ENCODE measurements at regions not wholly inside any gene's neighbourhood (a gene's known extent, or its start where the extent isn't known, plus 50 kb on each side); places are given as distances from the start of the nearest gene placed in this dataset.

DNA sequence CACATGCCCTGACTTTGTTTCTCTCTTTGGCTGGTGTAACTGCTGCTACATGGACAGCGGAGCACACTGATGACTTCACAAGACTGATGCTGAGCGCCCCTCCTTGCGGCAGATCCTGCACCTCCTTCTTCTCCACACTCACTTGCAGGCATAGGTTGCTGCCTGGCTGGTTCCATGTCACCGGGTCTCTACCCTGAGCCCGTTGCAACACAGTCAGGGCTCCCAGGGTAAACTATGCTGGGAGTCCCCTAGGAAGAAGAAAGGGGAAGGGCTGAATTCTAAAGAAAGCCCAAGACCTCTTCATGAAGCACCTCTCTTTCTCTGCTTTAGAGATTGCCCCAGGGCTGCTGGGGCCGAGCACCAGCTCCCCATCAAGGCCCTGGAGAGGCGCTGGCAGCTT lies 83.3 kb upstream of the DUSP22 start:
- Histone ChIP-seq H3K36me3 (ENCODE audit: control insufficient read depth in 2 of 2, insufficient read depth in 2 of 2, low read length in 1 of 2) (no peaks in the 10 kb centered on the region), H4K20me1 (ENCODE audit: control insufficient read depth, insufficient read depth) (no peaks in the 10 kb centered on the region), H3K9ac (ENCODE audit: control insufficient read depth, insufficient read depth, low read length) (peak overlapping the region; percentile 63; the same call in 1 of the 2 replicates), H3K4me2 (ENCODE audit: control insufficient read depth, insufficient read depth) (peak overlapping the region; percentile 84), H3K9me3 (replicated peaks; ENCODE audit: control insufficient read depth, insufficient read depth, low read length) (peaks cover 4% of the 10 kb centered on the region; the same call in 2 of the 3 replicates), H3K79me2 (ENCODE audit: control insufficient read depth, insufficient read depth, low read length) (no peaks in the 10 kb centered on the region), H2AFZ (ENCODE audit: control insufficient read depth, low read depth, low read length) (no peak overlapping the region), H3K27me3 (replicated peaks in 1 of 2; ENCODE audit: control insufficient read depth in 2 of 2, insufficient read depth in 2 of 2, low read length in 1 of 2) (no peaks in the 10 kb centered on the region; a peak in 1 of 4 replicates), H3K27ac (ENCODE audit: control insufficient read depth, insufficient read depth) (peak overlapping the region; percentile 75), H3K4me3 (no peak overlapping the region), H3K4me1 (ENCODE audit: control insufficient read depth, insufficient read depth, low read length) (peaks cover 48% of the 10 kb centered on the region)
- ATAC-seq: no peak; the same call in 1 of the 3 replicates
- RAD21 ChIA-PET (ENCODE audit: unreplicated experiment): interaction anchor here (0.7 to 3.0 kb wide), 5 partner anchors 8 to 20 kb away, joined by 3 to 11 read pairs (median 4); no protein-coding TSS in a partner anchor
- POLR2A ChIA-PET: interaction anchor here (1.0 to 1.5 kb wide), 3 partner anchors 9 to 96 kb away, joined by 3 read pairs; no protein-coding TSS in a partner anchor
- SMC1A ChIA-PET (ENCODE audit: uncharacterized antibody, unreplicated experiment): interaction anchor here (0.7 to 24.5 kb wide), 4 partner anchors 10 to 25 kb away, joined by 3 to 748 read pairs (median 12); no protein-coding TSS in a partner anchor
- 48% methylated on average over 7 of the region's 7 CpGs for WGBS (ENCODE audit: insufficient coverage, insufficient replicate concordance, low lambda C conversion rate, missing lambda C conversion rate)
- CTCF ChIA-PET: interaction anchor here (0.9 to 2.0 kb wide), 3 partner anchors 7 to 58 kb away, joined by 3 to 6 read pairs (median 5); no protein-coding TSS in a partner anchor
- in situ Hi-C loops (cut with MboI): no loop called here
- no peak for FAIRE-seq
- BruUV-seq (replicated peaks): no TSS peak
- intact Hi-C loops (cut with micrococcal nuclease; ENCODE audit: unreplicated experiment): no loop called here
- DNase-seq (ENCODE audit: low read depth, low spot score): no peak
- no peak for TF ChIP-seq STAT1 (conservative IDR thresholded peaks at IDR 0.05)
- 0 out of 2 replicates have a peak, but pooled peaks have one; percentile 16 for TF ChIP-seq SPI1 (IDR thresholded peaks at IDR 0.05; ENCODE audit: borderline replicate concordance, insufficient read depth, low read depth, low read length)

DNA sequence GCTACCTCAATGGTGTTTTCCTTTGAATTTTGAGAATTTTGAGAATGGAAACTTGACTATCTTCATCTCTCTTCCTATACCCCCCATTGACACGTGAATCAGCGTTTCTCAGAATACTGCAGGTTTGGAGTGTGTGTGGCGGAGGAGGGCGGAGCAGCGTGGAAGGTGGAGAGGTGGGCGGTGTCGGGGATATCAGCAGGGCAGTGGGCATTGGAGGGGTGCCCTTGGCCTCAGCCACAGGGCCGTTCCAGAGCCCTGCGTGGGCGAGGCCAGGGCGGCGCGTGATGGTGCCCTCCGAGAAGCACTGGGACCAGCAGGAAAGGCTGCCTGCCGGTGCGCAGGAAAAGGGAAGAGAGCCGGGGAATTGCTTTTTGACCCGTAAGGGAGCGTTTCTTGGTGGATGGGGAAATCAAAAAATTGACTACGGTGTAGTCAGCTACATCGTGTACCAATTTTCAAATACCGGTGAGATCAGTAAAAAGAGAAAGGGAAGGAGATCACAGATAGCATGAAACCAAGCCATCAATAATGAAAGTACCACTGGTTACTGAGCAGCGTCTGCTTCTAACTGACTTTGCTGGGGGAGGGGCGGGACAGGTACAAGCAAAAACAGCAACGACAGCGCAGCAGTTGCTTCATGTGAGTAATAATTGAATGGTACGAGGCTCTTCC lies 82.7 kb upstream of the DUSP22 start:
- in situ Hi-C loops (cut with MboI): loop anchor here (10.0 kb wide), 1 partner anchor 185 kb away; the partner anchor contains the start of gene IRF4
- H3K4me3 ChIP-seq: peak overlapping the region; percentile 28; the same call in 1 of the 2 replicates
- CTCF ChIA-PET: interaction anchor here (1.4 to 1.5 kb wide), 3 partner anchors 8 to 19 kb away, joined by 5 to 6 read pairs (median 5); no protein-coding TSS in a partner anchor
- H3K4me2 ChIP-seq (ENCODE audit: control insufficient read depth, insufficient read depth): peak overlapping the region; percentile 84
- intact Hi-C loops (cut with micrococcal nuclease; ENCODE audit: unreplicated experiment): no loop called here
- ATAC-seq (peak; percentile 95), DNase-seq (ENCODE audit: low read depth, low spot score) (peak; percentile 68), FAIRE-seq (peak; percentile 98)
- POLR2A ChIA-PET: interaction anchor here (1.0 to 1.2 kb wide), 3 partner anchors 9 to 96 kb away, joined by 3 read pairs; no protein-coding TSS in a partner anchor
- H3K79me2 ChIP-seq (ENCODE audit: control insufficient read depth, insufficient read depth, low read length): no peaks in the 10 kb centered on the region
- BruUV-seq (replicated peaks): no TSS peak
- H3K9ac ChIP-seq (ENCODE audit: control insufficient read depth, insufficient read depth, low read length): peak overlapping the region; percentile 63
- peak overlapping the region; percentile 20; the same call in 1 of the 2 replicates for H2AFZ ChIP-seq (ENCODE audit: control insufficient read depth, low read depth, low read length)
- no peaks in the 10 kb centered on the region for H4K20me1 ChIP-seq (ENCODE audit: control insufficient read depth, insufficient read depth)
- H3K27me3 ChIP-seq (replicated peaks in 1 of 2; ENCODE audit: control insufficient read depth in 2 of 2, insufficient read depth in 2 of 2, low read length in 1 of 2): no peaks in the 10 kb centered on the region; a peak in 1 of 4 replicates
- SMC1A ChIA-PET (ENCODE audit: uncharacterized antibody, unreplicated experiment): interaction anchor here (0.7 to 24.5 kb wide), 5 partner anchors 10 to 25 kb away, joined by 3 to 748 read pairs (median 4); no protein-coding TSS in a partner anchor
- RAD21 ChIA-PET (ENCODE audit: unreplicated experiment): interaction anchor here (0.7 to 3.0 kb wide), 6 partner anchors 8 to 21 kb away, joined by 3 to 11 read pairs (median 4); no protein-coding TSS in a partner anchor
- peaks cover 6% of the 10 kb centered on the region; the same call in 2 of the 3 replicates for H3K9me3 ChIP-seq (replicated peaks; ENCODE audit: control insufficient read depth, insufficient read depth, low read length)
- no peaks in the 10 kb centered on the region for H3K36me3 ChIP-seq (ENCODE audit: control insufficient read depth in 2 of 2, insufficient read depth in 2 of 2, low read length in 1 of 2)
- WGBS (ENCODE audit: insufficient coverage, insufficient replicate concordance, low lambda C conversion rate, missing lambda C conversion rate): 2% methylated on average over 27 of the region's 27 CpGs
- H3K4me1 ChIP-seq (ENCODE audit: control insufficient read depth, insufficient read depth, low read length): peaks cover 49% of the 10 kb centered on the region
- H3K27ac ChIP-seq (ENCODE audit: control insufficient read depth, insufficient read depth): peak overlapping the region; percentile 75
- no peak for TF ChIP-seq ZNF274 (IDR thresholded peaks at IDR 0.05; ENCODE audit: insufficient read depth, insufficient read length)
- TF ChIP-seq CBX3 (IDR thresholded peaks at IDR 0.05; ENCODE audit: borderline replicate concordance, low read depth): no peak
- TF ChIP-seq, protein P1, sequence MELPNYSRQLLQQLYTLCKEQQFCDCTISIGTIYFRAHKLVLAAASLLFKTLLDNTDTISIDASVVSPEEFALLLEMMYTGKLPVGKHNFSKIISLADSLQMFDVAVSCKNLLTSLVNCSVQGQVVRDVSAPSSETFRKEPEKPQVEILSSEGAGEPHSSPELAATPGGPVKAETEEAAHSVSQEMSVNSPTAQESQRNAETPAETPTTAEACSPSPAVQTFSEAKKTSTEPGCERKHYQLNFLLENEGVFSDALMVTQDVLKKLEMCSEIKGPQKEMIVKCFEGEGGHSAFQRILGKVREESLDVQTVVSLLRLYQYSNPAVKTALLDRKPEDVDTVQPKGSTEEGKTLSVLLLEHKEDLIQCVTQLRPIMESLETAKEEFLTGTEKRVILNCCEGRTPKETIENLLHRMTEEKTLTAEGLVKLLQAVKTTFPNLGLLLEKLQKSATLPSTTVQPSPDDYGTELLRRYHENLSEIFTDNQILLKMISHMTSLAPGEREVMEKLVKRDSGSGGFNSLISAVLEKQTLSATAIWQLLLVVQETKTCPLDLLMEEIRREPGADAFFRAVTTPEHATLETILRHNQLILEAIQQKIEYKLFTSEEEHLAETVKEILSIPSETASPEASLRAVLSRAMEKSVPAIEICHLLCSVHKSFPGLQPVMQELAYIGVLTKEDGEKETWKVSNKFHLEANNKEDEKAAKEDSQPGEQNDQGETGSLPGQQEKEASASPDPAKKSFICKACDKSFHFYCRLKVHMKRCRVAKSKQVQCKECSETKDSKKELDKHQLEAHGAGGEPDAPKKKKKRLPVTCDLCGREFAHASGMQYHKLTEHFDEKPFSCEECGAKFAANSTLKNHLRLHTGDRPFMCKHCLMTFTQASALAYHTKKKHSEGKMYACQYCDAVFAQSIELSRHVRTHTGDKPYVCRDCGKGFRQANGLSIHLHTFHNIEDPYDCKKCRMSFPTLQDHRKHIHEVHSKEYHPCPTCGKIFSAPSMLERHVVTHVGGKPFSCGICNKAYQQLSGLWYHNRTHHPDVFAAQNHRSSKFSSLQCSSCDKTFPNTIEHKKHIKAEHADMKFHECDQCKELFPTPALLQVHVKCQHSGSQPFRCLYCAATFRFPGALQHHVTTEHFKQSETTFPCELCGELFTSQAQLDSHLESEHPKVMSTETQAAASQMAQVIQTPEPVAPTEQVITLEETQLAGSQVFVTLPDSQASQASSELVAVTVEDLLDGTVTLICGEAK (IDR thresholded peaks at IDR 0.05; ENCODE audit: borderline replicate concordance): no peak
- TF ChIP-seq SMARCA5 (IDR thresholded peaks at IDR 0.05): no peak
- 0 out of 2 replicates have a peak, but pooled peaks have one; percentile 33 for TF ChIP-seq TARDBP (IDR thresholded peaks at IDR 0.05; ENCODE audit: borderline replicate concordance)
- no peak for TF ChIP-seq GABPA (IDR thresholded peaks at IDR 0.05; ENCODE audit: low read depth)
- TF ChIP-seq GATAD2B (conservative IDR thresholded peaks at IDR 0.05; ENCODE audit: low read depth): peak; percentile 50; the same call in 1 of the 2 replicates
- peak; percentile 77 for TF ChIP-seq CHD2 (IDR thresholded peaks at IDR 0.05; ENCODE audit: borderline replicate concordance, low read depth, low read length)
- TF ChIP-seq LARP7 (IDR thresholded peaks at IDR 0.05): no peak
- peak; percentile 91; the same call in 1 of the 3 replicates for TF ChIP-seq POU2F2 (IDR thresholded peaks at IDR 0.05; ENCODE audit: borderline replicate concordance, low read depth, low read length)
